ENCODE measurements at regions not wholly inside any gene's neighbourhood (a gene's known extent, or its start where the extent isn't known, plus 50 kb on each side); places are given as distances from the start of the nearest gene placed in this dataset.
"Not testable (repeated sequence)": the region's sequence is repeated elsewhere in the genome, so short reads cannot be mapped to it uniquely, and the experiment has no call there.

DNA sequence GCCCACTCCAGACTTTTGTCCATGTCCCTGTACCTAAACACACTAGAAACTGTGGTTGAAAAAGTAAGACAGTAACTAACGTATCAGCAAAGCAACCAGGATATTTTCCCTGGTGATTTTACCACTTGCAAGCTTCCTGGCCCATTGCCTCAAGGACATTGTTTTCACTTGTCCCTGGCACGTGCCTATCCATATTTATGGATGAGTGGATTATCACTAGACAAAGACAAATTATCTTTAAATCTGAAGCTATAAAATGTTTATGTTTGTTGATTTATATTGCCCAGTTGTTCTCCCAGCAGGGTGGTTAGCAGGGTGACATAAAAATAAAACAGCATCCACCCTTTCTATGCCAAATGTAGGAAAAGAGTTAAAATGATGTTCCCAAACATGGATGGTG, 93.2 kb upstream of the STEAP1 start:
- Mint-ChIP-seq H3K27ac (ENCODE audit: unreplicated experiment) (no peak overlapping the region), H3K36me3 (ENCODE audit: low read depth, unreplicated experiment) (no peaks in the 10 kb centered on the region), H3K4me1 (ENCODE audit: unreplicated experiment) (no peaks in the 10 kb centered on the region), H3K27me3 (ENCODE audit: unreplicated experiment) (no peaks in the 10 kb centered on the region), H3K4me3 (ENCODE audit: unreplicated experiment) (no peak overlapping the region), H3K9me3 (ENCODE audit: unreplicated experiment) (no peaks in the 10 kb centered on the region)
- DNase-seq (ENCODE audit: low spot score), result no peak
- TF ChIP-seq, protein P1, sequence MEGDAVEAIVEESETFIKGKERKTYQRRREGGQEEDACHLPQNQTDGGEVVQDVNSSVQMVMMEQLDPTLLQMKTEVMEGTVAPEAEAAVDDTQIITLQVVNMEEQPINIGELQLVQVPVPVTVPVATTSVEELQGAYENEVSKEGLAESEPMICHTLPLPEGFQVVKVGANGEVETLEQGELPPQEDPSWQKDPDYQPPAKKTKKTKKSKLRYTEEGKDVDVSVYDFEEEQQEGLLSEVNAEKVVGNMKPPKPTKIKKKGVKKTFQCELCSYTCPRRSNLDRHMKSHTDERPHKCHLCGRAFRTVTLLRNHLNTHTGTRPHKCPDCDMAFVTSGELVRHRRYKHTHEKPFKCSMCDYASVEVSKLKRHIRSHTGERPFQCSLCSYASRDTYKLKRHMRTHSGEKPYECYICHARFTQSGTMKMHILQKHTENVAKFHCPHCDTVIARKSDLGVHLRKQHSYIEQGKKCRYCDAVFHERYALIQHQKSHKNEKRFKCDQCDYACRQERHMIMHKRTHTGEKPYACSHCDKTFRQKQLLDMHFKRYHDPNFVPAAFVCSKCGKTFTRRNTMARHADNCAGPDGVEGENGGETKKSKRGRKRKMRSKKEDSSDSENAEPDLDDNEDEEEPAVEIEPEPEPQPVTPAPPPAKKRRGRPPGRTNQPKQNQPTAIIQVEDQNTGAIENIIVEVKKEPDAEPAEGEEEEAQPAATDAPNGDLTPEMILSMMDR (IDR thresholded peaks at IDR 0.05; ENCODE audit: unreplicated experiment), result no peak

DNA sequence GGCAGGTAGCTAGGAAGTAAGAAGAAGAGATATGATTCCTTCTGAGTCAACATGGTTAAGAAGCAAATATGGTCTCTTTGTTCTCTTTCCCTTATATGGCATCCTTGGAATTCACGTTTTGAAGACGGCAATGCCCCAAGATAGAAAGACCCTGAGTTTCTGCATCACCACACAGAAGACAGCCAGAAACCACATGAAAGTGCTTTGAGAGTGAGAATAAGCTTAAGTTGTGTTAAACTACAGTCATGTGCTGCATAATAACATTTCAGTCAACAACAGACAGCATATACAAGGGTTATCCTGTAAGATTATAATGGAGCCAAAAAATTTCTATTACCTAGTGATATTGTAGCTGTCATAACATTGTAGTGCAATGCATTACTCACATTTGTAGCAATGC, 89.9 kb upstream of the STEAP1 start:
- Mint-ChIP-seq H3K27ac (ENCODE audit: unreplicated experiment) (no peak overlapping the region), H3K9me3 (ENCODE audit: unreplicated experiment) (no peaks in the 10 kb centered on the region), H3K4me1 (ENCODE audit: unreplicated experiment) (peaks cover 15% of the 10 kb centered on the region), H3K4me3 (ENCODE audit: unreplicated experiment) (no peak overlapping the region), H3K36me3 (ENCODE audit: low read depth, unreplicated experiment) (no peaks in the 10 kb centered on the region), H3K27me3 (ENCODE audit: unreplicated experiment) (no peaks in the 10 kb centered on the region)
- TF ChIP-seq, protein P1 (IDR thresholded peaks at IDR 0.05; ENCODE audit: unreplicated experiment), result no peak
- no peak for DNase-seq (ENCODE audit: low spot score)

DNA sequence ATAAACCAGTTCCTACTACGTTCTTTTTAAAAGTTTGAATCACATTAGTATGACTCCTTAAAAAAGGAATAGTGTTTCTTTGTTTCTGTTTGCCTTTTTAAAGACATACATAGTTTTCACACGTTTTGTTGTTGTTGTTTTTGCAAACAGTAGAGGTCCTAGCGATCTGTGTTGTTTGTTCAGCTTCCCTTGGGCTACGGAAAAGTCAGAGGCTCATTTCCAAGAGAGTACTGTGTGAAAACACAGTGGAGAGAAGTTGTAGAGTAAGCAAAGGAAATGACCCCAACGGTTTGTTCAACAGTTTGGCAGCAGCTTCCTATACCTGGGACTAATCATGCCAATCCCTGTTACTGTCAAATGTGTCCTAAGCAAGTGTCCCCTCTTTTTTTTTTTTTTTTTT, 87.1 kb upstream of the STEAP1 start:
- no peak for DNase-seq (ENCODE audit: low spot score)
- TF ChIP-seq, protein P1 (IDR thresholded peaks at IDR 0.05; ENCODE audit: unreplicated experiment), result no peak
- H3K27me3 Mint-ChIP-seq (ENCODE audit: unreplicated experiment), result no peaks in the 10 kb centered on the region

DNA sequence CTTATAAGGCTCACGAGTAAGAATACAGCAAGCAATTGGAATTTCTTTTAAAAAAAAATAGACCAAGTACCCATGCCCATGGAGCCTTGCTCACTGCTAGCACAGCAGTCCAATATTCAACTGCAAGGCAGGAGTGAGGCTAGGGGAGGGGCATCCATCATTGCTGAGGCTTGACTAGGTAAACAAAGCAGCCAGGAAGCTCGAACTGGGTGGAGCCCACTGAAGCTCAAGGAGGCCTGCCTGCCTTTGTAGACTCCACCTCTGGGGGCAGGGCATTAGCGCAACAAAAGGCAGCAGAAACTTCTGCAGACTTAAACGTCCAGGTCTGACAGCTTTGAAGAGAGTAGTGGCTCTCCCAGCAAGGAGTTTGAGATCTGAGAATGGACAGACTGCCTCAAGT, 84.0 kb upstream of the STEAP1 start:
- not testable (repeated sequence) for DNase-seq (ENCODE audit: low spot score); H3K27me3 Mint-ChIP-seq (ENCODE audit: unreplicated experiment); H3K9me3 Mint-ChIP-seq (ENCODE audit: unreplicated experiment); H3K36me3 Mint-ChIP-seq (ENCODE audit: low read depth, unreplicated experiment); H3K27ac Mint-ChIP-seq (ENCODE audit: unreplicated experiment); H3K4me3 Mint-ChIP-seq (ENCODE audit: unreplicated experiment)
- peaks cover 15% of the 10 kb centered on the region for H3K4me1 Mint-ChIP-seq (ENCODE audit: unreplicated experiment)

More for the DNA sequence above, 87.1 kb upstream of the STEAP1 start:
- no peak overlapping the region for H3K4me3 Mint-ChIP-seq (ENCODE audit: unreplicated experiment)
- peaks cover 15% of the 10 kb centered on the region for H3K4me1 Mint-ChIP-seq (ENCODE audit: unreplicated experiment)
- H3K27ac Mint-ChIP-seq (ENCODE audit: unreplicated experiment), result peak overlapping the region; percentile 14
- H3K9me3 Mint-ChIP-seq (ENCODE audit: unreplicated experiment), result no peaks in the 10 kb centered on the region
- no peaks in the 10 kb centered on the region for H3K36me3 Mint-ChIP-seq (ENCODE audit: low read depth, unreplicated experiment)

DNA sequence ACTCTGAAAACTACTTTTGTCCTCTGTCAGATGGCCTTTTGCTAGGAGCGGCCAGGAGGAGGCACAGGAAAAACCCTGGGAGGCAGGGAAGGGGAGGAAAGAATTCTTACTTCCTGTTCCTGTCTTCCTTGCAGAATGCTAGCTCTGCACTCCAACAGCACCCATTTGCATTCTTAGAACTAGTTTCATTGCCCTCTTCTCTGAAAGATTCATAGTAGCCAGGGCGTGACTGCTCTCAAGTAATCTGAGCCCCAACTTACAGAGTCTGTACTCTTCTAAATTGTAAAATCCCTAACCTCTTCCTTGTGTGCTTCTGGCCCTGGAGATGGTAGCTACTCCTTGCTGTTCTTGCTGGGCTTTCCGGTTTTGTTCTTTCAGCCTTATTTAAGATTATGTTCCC, 75.3 kb upstream of the STEAP1 start:
- H3K27ac Mint-ChIP-seq (ENCODE audit: unreplicated experiment), result peak overlapping the region; percentile 90
- H3K27me3 Mint-ChIP-seq (ENCODE audit: unreplicated experiment), result peaks cover 4% of the 10 kb centered on the region
- TF ChIP-seq, protein P1 (IDR thresholded peaks at IDR 0.05; ENCODE audit: unreplicated experiment), result no peak
- H3K9me3 Mint-ChIP-seq (ENCODE audit: unreplicated experiment), result no peaks in the 10 kb centered on the region
- peak; percentile 23 for DNase-seq (ENCODE audit: low spot score)
- peaks cover 13% of the 10 kb centered on the region for H3K4me1 Mint-ChIP-seq (ENCODE audit: unreplicated experiment)
- H3K4me3 Mint-ChIP-seq (ENCODE audit: unreplicated experiment), result peak overlapping the region; percentile 31
- H3K36me3 Mint-ChIP-seq (ENCODE audit: low read depth, unreplicated experiment), result peaks cover 4% of the 10 kb centered on the region

DNA sequence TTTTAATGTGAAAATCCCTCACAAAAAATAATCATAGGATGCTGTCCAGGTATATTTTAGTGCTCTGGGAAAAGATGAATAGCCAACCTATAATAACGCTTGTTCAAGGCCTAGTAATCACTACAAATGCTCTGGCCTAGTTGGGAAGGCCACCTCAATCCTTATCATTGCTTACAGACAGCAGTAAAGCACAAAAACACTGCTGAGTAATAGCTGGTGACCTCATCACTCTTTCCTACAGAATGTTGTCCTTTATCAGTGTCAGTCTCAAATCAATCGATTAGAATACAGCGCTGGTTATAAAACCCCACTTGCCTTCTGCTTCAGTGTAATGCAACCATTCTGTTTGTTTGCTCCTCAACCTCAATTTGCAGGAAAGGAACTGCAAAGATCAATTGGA, 72.6 kb upstream of the STEAP1 start:
- Mint-ChIP-seq H3K4me3 (ENCODE audit: unreplicated experiment) (no peak overlapping the region), H3K36me3 (ENCODE audit: low read depth, unreplicated experiment) (peaks cover 4% of the 10 kb centered on the region), H3K27ac (ENCODE audit: unreplicated experiment) (no peak overlapping the region), H3K27me3 (ENCODE audit: unreplicated experiment) (peaks cover 4% of the 10 kb centered on the region), H3K4me1 (ENCODE audit: unreplicated experiment) (peaks cover 13% of the 10 kb centered on the region), H3K9me3 (ENCODE audit: unreplicated experiment) (no peaks in the 10 kb centered on the region)
- TF ChIP-seq, protein P1 (IDR thresholded peaks at IDR 0.05; ENCODE audit: unreplicated experiment), result no peak
- no peak for DNase-seq (ENCODE audit: low spot score)
